SK-N-SH (cell line): ENCODE measurements at regions not wholly inside any gene's neighbourhood (a gene's known extent, or its start where the extent isn't known, plus 50 kb on each side); places are given as distances from the start of the nearest gene placed in this dataset.

Source experiments
- CTCF ChIA-PET: fragments of 300-600, 350-600 bp; formaldehyde crosslinking; extraction: SDS; loops from one replicate; lab custom pipeline; 2021; lab: Yijun Ruan, JAX
- POLR2A ChIA-PET: fragments of 350-600 bp; sonication (Branson Sonifier 250); formaldehyde crosslinking; extraction: SDS; loops from one replicate; lab custom pipeline; 2020; ENCODE audit warnings: antibody characterized with exemption, inconsistent platforms; lab: Yijun Ruan, JAX
- DNase-seq: peaks from one replicate; pipeline ENCODE4 v3.0.0; 2012
- H2AFZ ChIP-seq: fragments of 200-600 bp; sonication (generic); 2 replicates; pipeline ENCODE4 v1.8.1; 2016; ENCODE audit warnings: antibody characterized with exemption, mild to moderate bottlenecking, low read depth
- H3F3A ChIP-seq: fragments of 200-600 bp; sonication (generic); replicated peaks from 2 replicates; pipeline ENCODE3; 2016; ENCODE audit warnings: antibody characterized with exemption, mild to moderate bottlenecking; ENCODE audit not compliant: insufficient read depth
- H3K27ac ChIP-seq, 2 experiments: fragments of 200-500 bp in 1 of 2; fragments of 200-600 bp in 1 of 2; sonication (Bioruptor generic) in 1 of 2; sonication (generic), shearing (Covaris generic) in 1 of 2; 2 replicates each; pipeline versions ENCODE4 v1.5.1 to v1.6.1; 2014 to 2016; ENCODE audit warnings: low read depth in 2 of 2, inconsistent platforms in 1 of 2, low read length in 1 of 2, mild to moderate bottlenecking in 1 of 2, mixed read lengths in 1 of 2
- H3K27me3 ChIP-seq: fragments of 200-600 bp; sonication (generic), shearing (Covaris generic); 2 replicates; pipeline ENCODE4 v1.6.1; 2016; ENCODE audit warnings: mixed run types; ENCODE audit not compliant: insufficient read depth
- H3K36me3 ChIP-seq, 2 experiments: fragments of 200-500 bp in 1 of 2; fragments of 200-600 bp in 1 of 2; sonication (Bioruptor generic) in 1 of 2; sonication (generic) in 1 of 2; replicated peaks in 1 of 2; 2 replicates each; pipeline versions ENCODE3 to v1.5.1; 2014 to 2016; ENCODE audit warnings: low read length in 1 of 2, mild to moderate bottlenecking in 1 of 2; ENCODE audit not compliant: insufficient read depth in 2 of 2, control insufficient read depth in 1 of 2
- H3K4me1 ChIP-seq, 2 experiments: fragments of 200-500 bp in 1 of 2; fragments of 200-600 bp in 1 of 2; sonication (Bioruptor generic) in 1 of 2; sonication (generic), shearing (Covaris generic) in 1 of 2; 2 replicates each; pipeline versions ENCODE4 v1.5.1 to v1.6.1; 2014 to 2016; ENCODE audit warnings: low read depth in 1 of 2, low read length in 1 of 2, mixed run types in 1 of 2; ENCODE audit not compliant: insufficient read depth in 2 of 2, control insufficient read depth in 1 of 2
- H3K4me2 ChIP-seq: fragments of 200-600 bp; sonication (generic), shearing (Covaris generic); 2 replicates; pipeline ENCODE4 v1.6.1; 2017; ENCODE audit warnings: mixed run types
- H3K4me3 ChIP-seq, 2 experiments: fragments of 200-500 bp in 1 of 2; fragments of 200-600 bp in 1 of 2; sonication (Bioruptor generic) in 1 of 2; sonication (generic), shearing (Covaris generic) in 1 of 2; 2 replicates each; pipeline versions ENCODE4 v1.5.1 to v1.8.1; 2014 to 2016; ENCODE audit warnings: low read depth in 2 of 2, inconsistent platforms in 1 of 2, low read length in 1 of 2, mild to moderate bottlenecking in 1 of 2, mixed read lengths in 1 of 2, moderate library complexity in 1 of 2
- H3K79me2 ChIP-seq: fragments of 200-600 bp; sonication (generic); 2 replicates; pipeline ENCODE4 v1.8.1; 2017; ENCODE audit warnings: mild to moderate bottlenecking; ENCODE audit not compliant: insufficient read depth
- H3K9ac ChIP-seq: fragments of 200-600 bp; sonication (generic); 2 replicates; pipeline ENCODE4 v1.6.1; 2017; ENCODE audit warnings: mixed run types
- H3K9me2 ChIP-seq: fragments of 200-600 bp; sonication (generic); 2 replicates; pipeline ENCODE4 v1.6.1; 2017; ENCODE audit warnings: mixed run types
- H3K9me3 ChIP-seq: fragments of 200-600 bp; sonication (generic); 2 replicates; pipeline ENCODE4 v1.6.1; 2017; ENCODE audit warnings: mixed run types, mild to moderate bottlenecking, moderate library complexity
- H4K20me1 ChIP-seq: fragments of 200-600 bp; sonication (generic); 2 replicates; pipeline ENCODE4 v1.6.1; 2017; ENCODE audit warnings: mild to moderate bottlenecking, mixed run types; ENCODE audit not compliant: insufficient read depth
- CHD2 ChIP-seq: fragments of 150-350 bp; IDR thresholded peaks from 2 replicates; pipeline ENCODE4 v1.6.1; 2018; ENCODE audit warnings: low read length; ENCODE audit not compliant: partially characterized antibody
- CTCF ChIP-seq: fragments of 200-600 bp; sonication (generic); IDR thresholded peaks from 2 replicates; pipeline ENCODE4 v1.6.1; 2017; ENCODE audit warnings: antibody characterized with exemption, mild to moderate bottlenecking, moderate library complexity
- ELF1 ChIP-seq: IDR thresholded peaks from 2 replicates; pipeline ENCODE4 v1.4.0; 2012
- EZH2phosphoT487 ChIP-seq: fragments of 200-600 bp; sonication (generic); IDR thresholded peaks from 2 replicates; pipeline ENCODE4 v1.6.1; 2017; ENCODE audit warnings: low read depth, mixed run types, mild to moderate bottlenecking, antibody characterized with exemption, moderate library complexity, borderline replicate concordance
- JUND ChIP-seq: IDR thresholded peaks from 2 replicates; pipeline ENCODE4 v1.4.0; 2012
- MAX ChIP-seq: IDR thresholded peaks from 2 replicates; pipeline ENCODE4 v1.4.0; 2012; ENCODE audit warnings: low read depth
- NFIC ChIP-seq: IDR thresholded peaks from 2 replicates; pipeline ENCODE4 v1.4.0; 2012; ENCODE audit warnings: borderline replicate concordance
- NRF1 ChIP-seq: IDR thresholded peaks from 2 replicates; pipeline ENCODE4 v1.6.1; 2012; ENCODE audit warnings: low read depth, mild to moderate bottlenecking, low read length
- POLR2AphosphoS5 ChIP-seq: IDR thresholded peaks from 2 replicates; pipeline ENCODE4 v1.6.1; 2012; ENCODE audit warnings: low read depth, low read length
- REST ChIP-seq: IDR thresholded peaks from 2 replicates; pipeline ENCODE4 v1.6.1; 2012; ENCODE audit warnings: mild to moderate bottlenecking, low read depth, low read length, moderate library complexity
- RXRA ChIP-seq: IDR thresholded peaks from 2 replicates; pipeline ENCODE4 v1.4.0; 2012; ENCODE audit warnings: low read depth, mild to moderate bottlenecking, borderline replicate concordance
- TCF12 ChIP-seq: IDR thresholded peaks from 2 replicates; pipeline ENCODE4 v1.4.0; 2012
- TEAD4 ChIP-seq: IDR thresholded peaks from 2 replicates; pipeline ENCODE4 v1.4.0; 2012; ENCODE audit warnings: mild to moderate bottlenecking, borderline replicate concordance; ENCODE audit not compliant: insufficient read depth
- USF1 ChIP-seq: IDR thresholded peaks from 2 replicates; pipeline ENCODE4 v1.4.0; 2012; ENCODE audit warnings: low read depth, borderline replicate concordance
- USF2 ChIP-seq: fragments of 150-350 bp; IDR thresholded peaks from 2 replicates; pipeline ENCODE4 v1.6.1; 2017; ENCODE audit warnings: antibody characterized with exemption, low read length, low read depth, borderline replicate concordance
- ZBTB33 ChIP-seq: IDR thresholded peaks from 2 replicates; pipeline ENCODE4 v1.4.0; 2012; ENCODE audit warnings: low read depth, borderline replicate concordance
- WGBS: methylation state at CpG from one replicate; pipeline ENCODE4 v1.1.6; 2017; ENCODE audit warnings: low lambda C conversion rate; 5-methylcytosine and 5-hydroxymethylcytosine counted together

GRCh38 chr3:89966877-89967665, 859.6 kb downstream of the EPHA3 start:
- POLR2A ChIA-PET: no interaction called here

GRCh38 chr3:89971329-89971728, 863.9 kb downstream of the EPHA3 start:
- Histone ChIP-seq H3K79me2 (no peaks in the 10 kb centered on the region), H3K4me3 (no peak overlapping the region), H3K36me3 (no peaks in the 10 kb centered on the region), H3K9ac (no peak overlapping the region), H3K27me3 (no peaks in the 10 kb centered on the region), H3K9me3 (no peaks in the 10 kb centered on the region), H3K4me1 (no peaks in the 10 kb centered on the region), H3K9me2 (no peaks in the 10 kb centered on the region), H4K20me1 (no peaks in the 10 kb centered on the region), H3K27ac (no peak overlapping the region)
- POLR2A ChIA-PET: no interaction called here
- no peak for DNase-seq
- 0% methylated on average over 2 of the region's 2 CpGs for WGBS
- TF ChIP-seq TCF12: no peak
- TF ChIP-seq USF2: no peak
- TF ChIP-seq RXRA: no peak
- no peak for TF ChIP-seq CHD2
- no peak for TF ChIP-seq JUND
- no peak for TF ChIP-seq NRF1
- TF ChIP-seq CTCF: no peak
- TF ChIP-seq REST: no peak
- TF ChIP-seq USF1: no peak
- no peak for TF ChIP-seq ZBTB33
- TF ChIP-seq TEAD4: no peak
- TF ChIP-seq ELF1: no peak
- no peak for TF ChIP-seq NFIC
- no peak for TF ChIP-seq EZH2phosphoT487
- TF ChIP-seq MAX: no peak
- TF ChIP-seq POLR2AphosphoS5: no peak
- TF ChIP-seq, all 33 proteins: peak for 0
- no peak overlapping the region for H3K4me2 ChIP-seq
- H2AFZ ChIP-seq: no peak overlapping the region
- no peaks in the 10 kb centered on the region for H3F3A ChIP-seq
- CTCF ChIA-PET: no interaction called here

More at GRCh38 chr3:89966877-89967665, 859.6 kb downstream of the EPHA3 start:
- H3K4me2 ChIP-seq: no peak overlapping the region
- H3K79me2 ChIP-seq: no peaks in the 10 kb centered on the region
- no peaks in the 10 kb centered on the region for H3F3A ChIP-seq
- CTCF ChIA-PET: no interaction called here
- H3K9me2 ChIP-seq: no peaks in the 10 kb centered on the region
- no peak for TF ChIP-seq NRF1
- H3K9ac ChIP-seq: no peak overlapping the region
- no peaks in the 10 kb centered on the region for H3K4me1 ChIP-seq
- no peak for DNase-seq
- H3K36me3 ChIP-seq: no peaks in the 10 kb centered on the region
- H2AFZ ChIP-seq: no peak overlapping the region
- H3K9me3 ChIP-seq: no peaks in the 10 kb centered on the region
- H3K27me3 ChIP-seq: no peaks in the 10 kb centered on the region
- no peak overlapping the region for H3K27ac ChIP-seq
- whole genome bisulfite sequencing: 3% methylated on average over 5 of the region's 5 CpGs
- H3K4me3 ChIP-seq: no peak overlapping the region
- H4K20me1 ChIP-seq: no peaks in the 10 kb centered on the region
